ENCODE measurements at regions not wholly inside any gene's neighbourhood (a gene's known extent, or its start where the extent isn't known, plus 50 kb on each side); places are given as distances from the start of the nearest gene placed in this dataset.

DNA sequence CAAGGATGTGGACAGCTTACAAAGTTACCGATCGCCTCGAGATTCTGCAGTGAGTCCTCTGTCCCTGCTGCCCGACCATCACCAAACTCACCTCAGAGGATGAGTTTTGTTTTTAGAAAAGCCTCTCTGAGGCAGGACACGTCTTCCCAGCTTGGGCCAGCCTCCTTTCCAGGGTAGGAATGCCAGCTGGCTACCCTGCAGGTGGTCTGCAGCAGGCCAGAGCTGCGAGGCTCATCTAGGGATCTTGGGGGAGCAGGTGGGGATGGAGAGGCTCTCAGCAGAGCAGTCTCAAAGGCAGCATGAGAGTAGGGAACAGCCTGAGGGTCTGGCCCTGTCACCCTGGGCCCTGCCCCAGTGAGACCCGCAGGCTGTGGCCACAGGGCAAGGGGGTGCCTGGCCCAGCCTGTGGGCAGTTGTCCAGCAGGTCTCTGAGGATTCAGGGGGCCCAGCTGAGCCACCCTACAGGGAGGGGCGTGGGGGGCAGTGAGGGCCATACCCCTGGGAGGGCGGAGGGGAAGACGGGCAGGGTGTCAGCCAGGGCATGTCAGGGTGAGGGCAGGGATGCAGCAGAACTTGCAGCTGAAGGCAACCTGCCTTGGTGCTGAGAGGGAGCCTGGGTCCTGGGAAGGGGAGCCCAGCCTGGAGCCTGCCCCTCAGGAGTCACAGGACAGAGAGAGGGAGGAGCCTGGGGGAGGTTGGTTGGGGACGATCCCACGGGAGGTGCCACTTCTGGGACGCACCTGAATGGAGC, 57.3 kb upstream of the TPM4 start:
- Histone ChIP-seq H3K9me2 (ENCODE audit: insufficient read depth) (no peaks in the 10 kb centered on the region), H3K9ac (ENCODE audit: low read length) (no peak overlapping the region), H3K4me3 (replicated peaks in 1 of 2; ENCODE audit: low read depth in 1 of 2, low read length in 2 of 2) (no peak overlapping the region), H4K20me1 (ENCODE audit: insufficient read depth) (no peaks in the 10 kb centered on the region), H3K27ac (ENCODE audit: low read depth, low read length) (no peak overlapping the region), H3K27me3 (ENCODE audit: insufficient read depth, low read length) (no peaks in the 10 kb centered on the region), H3K36me3 (ENCODE audit: control insufficient read depth in 1 of 2, insufficient read depth in 2 of 2, low read length in 2 of 2) (no peaks in the 10 kb centered on the region), H3K4me1 (ENCODE audit: control insufficient read depth in 1 of 2, insufficient read depth in 2 of 2, low read length in 2 of 2) (no peaks in the 10 kb centered on the region), H2AFZ (ENCODE audit: low read depth, low read length, poor library complexity, severe bottlenecking) (no peak overlapping the region), H3K9me3 (ENCODE audit: control insufficient read depth in 1 of 2, insufficient read depth in 1 of 2, low read depth in 1 of 2, low read length in 2 of 2) (no peaks in the 10 kb centered on the region), H3K79me2 (ENCODE audit: insufficient read depth, low read length) (no peaks in the 10 kb centered on the region), H3K4me2 (ENCODE audit: low read length) (no peak overlapping the region)
- no TSS peak for BruUV-seq (replicated peaks)
- RAD21 ChIA-PET (ENCODE audit: low non-redundant PET in 1 of 2, low total read pairs in 2 of 2, uncharacterized antibody in 2 of 2, unreplicated experiment in 2 of 2) = no interaction called here
- DNase-seq (ENCODE audit: low read depth, low spot score) = no peak
- no peak for ATAC-seq
- CTCF ChIA-PET = no interaction called here
- intact Hi-C loops (cut with micrococcal nuclease) = no loop called here
- no peak for TF ChIP-seq ZNF274 (IDR thresholded peaks at IDR 0.05; ENCODE audit: low read depth, low read length)
- TF ChIP-seq, protein P1, sequence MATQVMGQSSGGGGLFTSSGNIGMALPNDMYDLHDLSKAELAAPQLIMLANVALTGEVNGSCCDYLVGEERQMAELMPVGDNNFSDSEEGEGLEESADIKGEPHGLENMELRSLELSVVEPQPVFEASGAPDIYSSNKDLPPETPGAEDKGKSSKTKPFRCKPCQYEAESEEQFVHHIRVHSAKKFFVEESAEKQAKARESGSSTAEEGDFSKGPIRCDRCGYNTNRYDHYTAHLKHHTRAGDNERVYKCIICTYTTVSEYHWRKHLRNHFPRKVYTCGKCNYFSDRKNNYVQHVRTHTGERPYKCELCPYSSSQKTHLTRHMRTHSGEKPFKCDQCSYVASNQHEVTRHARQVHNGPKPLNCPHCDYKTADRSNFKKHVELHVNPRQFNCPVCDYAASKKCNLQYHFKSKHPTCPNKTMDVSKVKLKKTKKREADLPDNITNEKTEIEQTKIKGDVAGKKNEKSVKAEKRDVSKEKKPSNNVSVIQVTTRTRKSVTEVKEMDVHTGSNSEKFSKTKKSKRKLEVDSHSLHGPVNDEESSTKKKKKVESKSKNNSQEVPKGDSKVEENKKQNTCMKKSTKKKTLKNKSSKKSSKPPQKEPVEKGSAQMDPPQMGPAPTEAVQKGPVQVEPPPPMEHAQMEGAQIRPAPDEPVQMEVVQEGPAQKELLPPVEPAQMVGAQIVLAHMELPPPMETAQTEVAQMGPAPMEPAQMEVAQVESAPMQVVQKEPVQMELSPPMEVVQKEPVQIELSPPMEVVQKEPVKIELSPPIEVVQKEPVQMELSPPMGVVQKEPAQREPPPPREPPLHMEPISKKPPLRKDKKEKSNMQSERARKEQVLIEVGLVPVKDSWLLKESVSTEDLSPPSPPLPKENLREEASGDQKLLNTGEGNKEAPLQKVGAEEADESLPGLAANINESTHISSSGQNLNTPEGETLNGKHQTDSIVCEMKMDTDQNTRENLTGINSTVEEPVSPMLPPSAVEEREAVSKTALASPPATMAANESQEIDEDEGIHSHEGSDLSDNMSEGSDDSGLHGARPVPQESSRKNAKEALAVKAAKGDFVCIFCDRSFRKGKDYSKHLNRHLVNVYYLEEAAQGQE (IDR thresholded peaks at IDR 0.05; ENCODE audit: low read depth) = no peak
- POLR2A ChIA-PET = no interaction called here

- H3K79me2 ChIP-seq (ENCODE audit: insufficient read depth, low read length) = no peaks in the 10 kb centered on the region
- H2AFZ ChIP-seq (ENCODE audit: low read depth, low read length, poor library complexity, severe bottlenecking) = no peak overlapping the region
- no peaks in the 10 kb centered on the region for H3K4me1 ChIP-seq (ENCODE audit: control insufficient read depth in 1 of 2, insufficient read depth in 2 of 2, low read length in 2 of 2)
- H3K9me3 ChIP-seq (ENCODE audit: control insufficient read depth in 1 of 2, insufficient read depth in 1 of 2, low read depth in 1 of 2, low read length in 2 of 2) = no peaks in the 10 kb centered on the region
- no peak overlapping the region for H3K4me2 ChIP-seq (ENCODE audit: low read length)
- no peaks in the 10 kb centered on the region for H3K27me3 ChIP-seq (ENCODE audit: insufficient read depth, low read length)
- H3K9ac ChIP-seq (ENCODE audit: low read length) = no peak overlapping the region
- BruUV-seq (replicated peaks) = no TSS peak
- RAD21 ChIA-PET (ENCODE audit: low non-redundant PET in 1 of 2, low total read pairs in 2 of 2, uncharacterized antibody in 2 of 2, unreplicated experiment in 2 of 2) = no interaction called here
- no peak for TF ChIP-seq EZH2 (IDR thresholded peaks at IDR 0.05)
- TF ChIP-seq FOSL1 (IDR thresholded peaks at IDR 0.05; ENCODE audit: low read depth) = no peak
- no peak for TF ChIP-seq POLR2A (IDR thresholded peaks at IDR 0.05; ENCODE audit: borderline replicate concordance, extremely low read depth, insufficient read depth, insufficient read length)
- TF ChIP-seq TCF7L2 (IDR thresholded peaks at IDR 0.05; ENCODE audit: borderline replicate concordance, extremely low read depth, insufficient read depth, insufficient read length) = no peak
- TF ChIP-seq YY1 (IDR thresholded peaks at IDR 0.05; ENCODE audit: extremely low read depth, insufficient replicate concordance, low read depth, low read length) = no peak
- TF ChIP-seq SRF (IDR thresholded peaks at IDR 0.05; ENCODE audit: low read depth) = no peak
- H3K9me2 ChIP-seq (ENCODE audit: insufficient read depth) = no peaks in the 10 kb centered on the region
- H3K27ac ChIP-seq (ENCODE audit: low read depth, low read length) = no peak overlapping the region
- H3K36me3 ChIP-seq (ENCODE audit: control insufficient read depth in 1 of 2, insufficient read depth in 2 of 2, low read length in 2 of 2) = no peaks in the 10 kb centered on the region
- DNase-seq (ENCODE audit: low read depth, low spot score) (no peak), ATAC-seq (no peak)
- CTCF ChIA-PET = no interaction called here
- no peaks in the 10 kb centered on the region for H4K20me1 ChIP-seq (ENCODE audit: insufficient read depth)
- POLR2A ChIA-PET = no interaction called here
- intact Hi-C loops (cut with micrococcal nuclease) = no loop called here
- H3K4me3 ChIP-seq (replicated peaks in 1 of 2; ENCODE audit: low read depth in 1 of 2, low read length in 2 of 2) = no peak overlapping the region
Observed at GRCh38 chr19:16019691-16020448, 56.4 kb upstream of the TPM4 start.

Data from HCT116 (cell line).